ENCODE measurements at regions not wholly inside any gene's neighbourhood (a gene's known extent, or its start where the extent isn't known, plus 50 kb on each side); places are given as distances from the start of the nearest gene placed in this dataset.

DNA sequence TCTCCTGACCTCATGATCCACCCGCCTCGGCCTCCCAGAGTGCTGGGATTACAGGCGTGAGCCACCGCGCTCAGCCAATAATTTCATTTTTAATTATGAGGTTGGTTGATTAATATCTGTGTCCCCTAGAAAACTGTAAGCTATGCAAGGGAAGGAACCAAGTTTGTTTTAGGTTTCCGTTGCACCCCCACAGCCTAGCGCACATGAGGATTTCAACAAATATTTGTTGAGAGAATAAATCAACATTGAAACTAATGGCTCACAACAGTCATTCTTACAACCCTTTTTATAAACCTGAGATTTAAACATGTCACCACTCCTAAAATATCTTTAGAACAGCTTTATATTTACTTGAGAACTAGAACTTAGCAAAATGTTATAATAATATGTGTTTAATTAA lies 114.0 kb upstream of the CARMIL1 start:
- ATAC-seq: no peak
- no peak for DNase-seq (ENCODE audit: low spot score)
- POLR2A ChIA-PET: no interaction called here
- H3K4me3 Mint-ChIP-seq: no peak overlapping the region
- peaks cover 2% of the 10 kb centered on the region for H3K36me3 Mint-ChIP-seq
- H3K4me1 Mint-ChIP-seq: no peaks in the 10 kb centered on the region
- CTCF ChIA-PET: no interaction called here
- no peak overlapping the region for H3K27ac Mint-ChIP-seq
- H3K9me3 Mint-ChIP-seq: peaks cover 17% of the 10 kb centered on the region
- peaks cover under 1% of the 10 kb centered on the region for H3K27me3 Mint-ChIP-seq (ENCODE audit: low read depth)
- TF ChIP-seq TEAD1 (CRISPR knock-in tag; IDR thresholded peaks at IDR 0.05) (no peak), ZBTB21 (CRISPR knock-in tag; IDR thresholded peaks at IDR 0.05; ENCODE audit: borderline replicate concordance) (no peak), FOXJ3 (CRISPR knock-in tag; IDR thresholded peaks at IDR 0.05; ENCODE audit: borderline replicate concordance) (no peak), ZNF416 (CRISPR knock-in tag; IDR thresholded peaks at IDR 0.05) (no peak), MLX (CRISPR knock-in tag; IDR thresholded peaks at IDR 0.05) (no peak), E2F5 (CRISPR knock-in tag; IDR thresholded peaks at IDR 0.05) (no peak), ZNF512 (CRISPR knock-in tag; IDR thresholded peaks at IDR 0.05; ENCODE audit: borderline replicate concordance) (no peak), MAX (CRISPR knock-in tag; IDR thresholded peaks at IDR 0.05) (no peak), E2F4 (CRISPR knock-in tag; IDR thresholded peaks at IDR 0.05; ENCODE audit: borderline replicate concordance, low read depth) (no peak), ZNF219 (CRISPR knock-in tag; IDR thresholded peaks at IDR 0.05; ENCODE audit: borderline replicate concordance) (no peak), PRRX2 (CRISPR knock-in tag; IDR thresholded peaks at IDR 0.05) (no peak), NR1H2 (CRISPR knock-in tag; IDR thresholded peaks at IDR 0.05) (no peak), MXD4 (CRISPR knock-in tag; IDR thresholded peaks at IDR 0.05; ENCODE audit: borderline replicate concordance) (no peak), ZNF281 (CRISPR knock-in tag; IDR thresholded peaks at IDR 0.05) (no peak), ZMAT4 (CRISPR knock-in tag; IDR thresholded peaks at IDR 0.05) (no peak), JAZF1 (CRISPR knock-in tag; IDR thresholded peaks at IDR 0.05) (no peak), SP1 (CRISPR knock-in tag; conservative IDR thresholded peaks at IDR 0.05) (no peak)
- TF ChIP-seq, protein P1, sequence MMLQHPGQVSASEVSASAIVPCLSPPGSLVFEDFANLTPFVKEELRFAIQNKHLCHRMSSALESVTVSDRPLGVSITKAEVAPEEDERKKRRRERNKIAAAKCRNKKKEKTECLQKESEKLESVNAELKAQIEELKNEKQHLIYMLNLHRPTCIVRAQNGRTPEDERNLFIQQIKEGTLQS (CRISPR knock-in tag; conservative IDR thresholded peaks at IDR 0.05): no peak
- TF ChIP-seq, protein P2, sequence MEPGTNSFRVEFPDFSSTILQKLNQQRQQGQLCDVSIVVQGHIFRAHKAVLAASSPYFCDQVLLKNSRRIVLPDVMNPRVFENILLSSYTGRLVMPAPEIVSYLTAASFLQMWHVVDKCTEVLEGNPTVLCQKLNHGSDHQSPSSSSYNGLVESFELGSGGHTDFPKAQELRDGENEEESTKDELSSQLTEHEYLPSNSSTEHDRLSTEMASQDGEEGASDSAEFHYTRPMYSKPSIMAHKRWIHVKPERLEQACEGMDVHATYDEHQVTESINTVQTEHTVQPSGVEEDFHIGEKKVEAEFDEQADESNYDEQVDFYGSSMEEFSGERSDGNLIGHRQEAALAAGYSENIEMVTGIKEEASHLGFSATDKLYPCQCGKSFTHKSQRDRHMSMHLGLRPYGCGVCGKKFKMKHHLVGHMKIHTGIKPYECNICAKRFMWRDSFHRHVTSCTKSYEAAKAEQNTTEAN (CRISPR knock-in tag; IDR thresholded peaks at IDR 0.05): no peak
- TF ChIP-seq, protein P3, sequence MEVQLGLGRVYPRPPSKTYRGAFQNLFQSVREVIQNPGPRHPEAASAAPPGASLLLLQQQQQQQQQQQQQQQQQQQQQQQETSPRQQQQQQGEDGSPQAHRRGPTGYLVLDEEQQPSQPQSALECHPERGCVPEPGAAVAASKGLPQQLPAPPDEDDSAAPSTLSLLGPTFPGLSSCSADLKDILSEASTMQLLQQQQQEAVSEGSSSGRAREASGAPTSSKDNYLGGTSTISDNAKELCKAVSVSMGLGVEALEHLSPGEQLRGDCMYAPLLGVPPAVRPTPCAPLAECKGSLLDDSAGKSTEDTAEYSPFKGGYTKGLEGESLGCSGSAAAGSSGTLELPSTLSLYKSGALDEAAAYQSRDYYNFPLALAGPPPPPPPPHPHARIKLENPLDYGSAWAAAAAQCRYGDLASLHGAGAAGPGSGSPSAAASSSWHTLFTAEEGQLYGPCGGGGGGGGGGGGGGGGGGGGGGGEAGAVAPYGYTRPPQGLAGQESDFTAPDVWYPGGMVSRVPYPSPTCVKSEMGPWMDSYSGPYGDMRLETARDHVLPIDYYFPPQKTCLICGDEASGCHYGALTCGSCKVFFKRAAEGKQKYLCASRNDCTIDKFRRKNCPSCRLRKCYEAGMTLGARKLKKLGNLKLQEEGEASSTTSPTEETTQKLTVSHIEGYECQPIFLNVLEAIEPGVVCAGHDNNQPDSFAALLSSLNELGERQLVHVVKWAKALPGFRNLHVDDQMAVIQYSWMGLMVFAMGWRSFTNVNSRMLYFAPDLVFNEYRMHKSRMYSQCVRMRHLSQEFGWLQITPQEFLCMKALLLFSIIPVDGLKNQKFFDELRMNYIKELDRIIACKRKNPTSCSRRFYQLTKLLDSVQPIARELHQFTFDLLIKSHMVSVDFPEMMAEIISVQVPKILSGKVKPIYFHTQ (CRISPR knock-in tag; IDR thresholded peaks at IDR 0.05): no peak

Data from WTC11 (cell line).